ENCODE measurements at regions not wholly inside any gene's neighbourhood (a gene's known extent, or its start where the extent isn't known, plus 50 kb on each side); places are given as distances from the start of the nearest gene placed in this dataset.

DNA sequence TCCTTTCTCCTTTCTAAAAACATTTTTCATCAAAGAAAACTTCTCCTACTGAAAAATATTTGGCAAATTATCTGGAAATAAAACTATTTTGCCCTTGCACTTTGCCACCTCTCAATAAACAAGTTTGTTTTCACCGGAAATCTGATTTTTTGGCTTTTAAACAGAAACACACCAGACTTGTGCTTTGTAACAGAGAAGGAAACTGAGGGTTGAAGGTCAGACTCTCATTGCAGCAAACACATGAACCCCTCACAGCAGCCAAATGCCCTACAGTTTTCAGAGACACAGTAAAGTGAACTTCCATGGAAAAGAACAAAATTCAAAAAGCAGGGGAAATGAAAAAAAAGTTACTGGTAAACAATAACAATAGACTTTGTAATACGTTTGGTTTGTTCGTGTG is 95.6 kb upstream of the WDR17 start:
- no peak overlapping the region for H3K27ac ChIP-seq (ENCODE audit: low read depth, low read length)
- no peaks in the 10 kb centered on the region for H3K4me1 ChIP-seq (ENCODE audit: control insufficient read depth in 1 of 2, insufficient read depth in 2 of 2, low read length in 2 of 2)
- H3K9ac ChIP-seq (ENCODE audit: low read length): no peak overlapping the region
- H3K4me2 ChIP-seq (ENCODE audit: low read length): no peak overlapping the region
- no peaks in the 10 kb centered on the region for H3K9me2 ChIP-seq (ENCODE audit: insufficient read depth)
- H3K4me3 ChIP-seq (replicated peaks in 1 of 2; ENCODE audit: low read depth in 1 of 2, low read length in 2 of 2): no peak overlapping the region
- BruUV-seq (replicated peaks): no TSS peak
- no peak for ATAC-seq
- RAD21 ChIA-PET (ENCODE audit: low non-redundant PET in 1 of 2, low total read pairs in 2 of 2, uncharacterized antibody in 2 of 2, unreplicated experiment in 2 of 2): no interaction called here
- H2AFZ ChIP-seq (ENCODE audit: low read depth, low read length, poor library complexity, severe bottlenecking): no peak overlapping the region
- no peaks in the 10 kb centered on the region for H3K9me3 ChIP-seq (ENCODE audit: control insufficient read depth in 1 of 2, insufficient read depth in 1 of 2, low read depth in 1 of 2, low read length in 2 of 2)
- intact Hi-C loops (cut with micrococcal nuclease): no loop called here
- H4K20me1 ChIP-seq (ENCODE audit: insufficient read depth): no peaks in the 10 kb centered on the region
- no peaks in the 10 kb centered on the region for H3K79me2 ChIP-seq (ENCODE audit: insufficient read depth, low read length)
- CTCF ChIA-PET: no interaction called here
- no peaks in the 10 kb centered on the region for H3K36me3 ChIP-seq (ENCODE audit: control insufficient read depth in 1 of 2, insufficient read depth in 2 of 2, low read length in 2 of 2)
- no peaks in the 10 kb centered on the region for H3K27me3 ChIP-seq (ENCODE audit: insufficient read depth, low read length)
- TF ChIP-seq CEBPB (IDR thresholded peaks at IDR 0.05; ENCODE audit: low read depth): no peak
- TF ChIP-seq POLR2AphosphoS5 (IDR thresholded peaks at IDR 0.05; ENCODE audit: low read depth, low read length): no peak
- no peak for TF ChIP-seq TCF7L2 (IDR thresholded peaks at IDR 0.05; ENCODE audit: borderline replicate concordance, extremely low read depth, insufficient read depth, insufficient read length)
- TF ChIP-seq ZFX (IDR thresholded peaks at IDR 0.05): no peak
- no peak for TF ChIP-seq CBX3 (IDR thresholded peaks at IDR 0.05; ENCODE audit: low read depth)
- TF ChIP-seq ZBTB33 (IDR thresholded peaks at IDR 0.05; ENCODE audit: extremely low read depth, insufficient replicate concordance, low read length): no peak
- TF ChIP-seq, protein P1, sequence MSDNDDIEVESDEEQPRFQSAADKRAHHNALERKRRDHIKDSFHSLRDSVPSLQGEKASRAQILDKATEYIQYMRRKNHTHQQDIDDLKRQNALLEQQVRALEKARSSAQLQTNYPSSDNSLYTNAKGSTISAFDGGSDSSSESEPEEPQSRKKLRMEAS (IDR thresholded peaks at IDR 0.05): no peak
- TF ChIP-seq SP1 (IDR thresholded peaks at IDR 0.05; ENCODE audit: low read depth): no peak
- TF ChIP-seq, protein P2, sequence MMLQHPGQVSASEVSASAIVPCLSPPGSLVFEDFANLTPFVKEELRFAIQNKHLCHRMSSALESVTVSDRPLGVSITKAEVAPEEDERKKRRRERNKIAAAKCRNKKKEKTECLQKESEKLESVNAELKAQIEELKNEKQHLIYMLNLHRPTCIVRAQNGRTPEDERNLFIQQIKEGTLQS (IDR thresholded peaks at IDR 0.05): no peak
- no peak for TF ChIP-seq EZH2 (IDR thresholded peaks at IDR 0.05)
- POLR2A ChIA-PET: no interaction called here
- DNase-seq (ENCODE audit: low read depth, low spot score): no peak
